GM23338 (cell line): ENCODE measurements at regions not wholly inside any gene's neighbourhood (a gene's known extent, or its start where the extent isn't known, plus 50 kb on each side); places are given as distances from the start of the nearest gene placed in this dataset.

Source experiments
- ATAC-seq: fragments of 200-7000 bp; cut with Tn5 transposase; 3 replicates; pipeline ENCODE4 v1.9.1; 2020
- DNase-seq: peaks from one replicate; pipeline ENCODE4 v3.0.0-alpha.2; 2015; ENCODE audit warnings: low spot score
- H2AFZ ChIP-seq: fragments of 200-600 bp; sonication (generic); 2 replicates; pipeline ENCODE4 v1.8.0; 2016; ENCODE audit warnings: antibody characterized with exemption, mild to moderate bottlenecking, moderate library complexity
- H3F3A ChIP-seq: fragments of 200-600 bp; sonication (generic); replicated peaks from 2 replicates; pipeline ENCODE4 v1.8.0; 2017; ENCODE audit warnings: antibody characterized with exemption, mixed run types, low read depth
- H3K27ac ChIP-seq: fragments of 200-600 bp; sonication (generic); 2 replicates; pipeline ENCODE4 v1.6.1; 2016; ENCODE audit warnings: low read depth
- H3K27me3 ChIP-seq: fragments of 200-600 bp; sonication (generic); 2 replicates; pipeline ENCODE4 v1.8.0; 2016; ENCODE audit warnings: mild to moderate bottlenecking, mixed run types, moderate library complexity; ENCODE audit not compliant: insufficient read depth
- H3K36me3 ChIP-seq: fragments of 200-600 bp; sonication (generic); 2 replicates; pipeline ENCODE4 v1.8.0; 2016; ENCODE audit warnings: mild to moderate bottlenecking; ENCODE audit not compliant: insufficient read depth
- H3K4me1 ChIP-seq: fragments of 200-600 bp; sonication (generic); 2 replicates; pipeline ENCODE4 v1.8.0; 2016; ENCODE audit warnings: mild to moderate bottlenecking, moderate library complexity; ENCODE audit not compliant: insufficient read depth
- H3K4me2 ChIP-seq: fragments of 200-600 bp; sonication (generic); 2 replicates; pipeline ENCODE4 v1.7.1; 2017; ENCODE audit warnings: mixed run types
- H3K4me3 ChIP-seq: fragments of 200-600 bp; sonication (generic); 2 replicates; pipeline ENCODE4 v1.6.1; 2016; ENCODE audit warnings: mixed run types
- H3K79me2 ChIP-seq: fragments of 200-600 bp; sonication (generic); replicated peaks from 2 replicates; pipeline ENCODE4 v1.8.0; 2017; ENCODE audit warnings: mild to moderate bottlenecking; ENCODE audit not compliant: insufficient read depth
- H3K9me2 ChIP-seq: fragments of 200-600 bp; sonication (generic); 2 replicates; pipeline ENCODE4 v1.8.0; 2017; ENCODE audit not compliant: insufficient read depth
- H4K20me1 ChIP-seq: fragments of 200-600 bp; sonication (generic); replicated peaks from 2 replicates; pipeline ENCODE4 v1.8.0; 2017; ENCODE audit warnings: mild to moderate bottlenecking; ENCODE audit not compliant: insufficient read depth
- H3K27ac Mint-ChIP-seq: 2 replicates; pipeline ENCODE4 v1.8.0; 2020; ENCODE audit warnings: inconsistent platforms, mild to moderate bottlenecking, moderate library complexity, mixed read lengths
- H3K27me3 Mint-ChIP-seq: 3 replicates; pipeline ENCODE4 v1.8.0; 2022; ENCODE audit warnings: low read depth, mild to moderate bottlenecking, moderate library complexity, mixed read lengths, inconsistent platforms; ENCODE audit not compliant: insufficient read depth, poor library complexity
- H3K36me3 Mint-ChIP-seq: 3 replicates; pipeline ENCODE4 v1.8.0; 2021; ENCODE audit warnings: low read depth, mild to moderate bottlenecking, inconsistent platforms, moderate library complexity, mixed read lengths
- H3K4me1 Mint-ChIP-seq: 3 replicates; pipeline ENCODE4 v1.8.0; 2020; ENCODE audit warnings: mild to moderate bottlenecking, inconsistent platforms, mixed read lengths
- H3K4me3 Mint-ChIP-seq: 3 replicates; pipeline ENCODE4 v1.8.0; 2021; ENCODE audit warnings: moderate library complexity, mild to moderate bottlenecking, inconsistent platforms, mixed read lengths
- H3K9me3 Mint-ChIP-seq: 3 replicates; pipeline ENCODE4 v1.8.0; 2020; ENCODE audit warnings: moderate library complexity, mild to moderate bottlenecking, inconsistent platforms, mixed read lengths
- CREB1 ChIP-seq: fragments of 250-450 bp; sonication (Bioruptor Pico); IDR thresholded peaks from 2 replicates; pipeline ENCODE4 v1.5.0; 2020; ENCODE audit warnings: low read depth, mild to moderate bottlenecking, moderate library complexity
- EZH2phosphoT487 ChIP-seq: fragments of 200-600 bp; sonication (generic); IDR thresholded peaks from one replicate; pipeline ENCODE4 v1.8.1; 2018; ENCODE audit warnings: antibody characterized with exemption; ENCODE audit not compliant: unreplicated experiment
- JUNB ChIP-seq: IDR thresholded peaks from one replicate; pipeline ENCODE4 v1.6.1; 2016; ENCODE audit warnings: antibody characterized with exemption; ENCODE audit not compliant: unreplicated experiment
- POLR2AphosphoS5 ChIP-seq: IDR thresholded peaks from 2 replicates; pipeline ENCODE4 v1.6.1; 2016; ENCODE audit warnings: antibody characterized with exemption, low read depth
- STAT1 ChIP-seq: IDR thresholded peaks from one replicate; pipeline ENCODE4 v1.6.1; 2016; ENCODE audit warnings: antibody characterized with exemption; ENCODE audit not compliant: unreplicated experiment
- ZNF114 ChIP-seq: fragments of 250-450 bp; sonication (Bioruptor Pico); IDR thresholded peaks from 2 replicates; pipeline ENCODE4 v1.5.0; 2020; ENCODE audit warnings: mild to moderate bottlenecking, moderate library complexity
- TF ChIP-seq, protein P1 (sequence below): fragments of 250-450 bp; sonication (Bioruptor Pico); IDR thresholded peaks from 2 replicates; pipeline ENCODE4 v1.5.0; 2020; ENCODE audit warnings: mild to moderate bottlenecking, moderate library complexity
- TF ChIP-seq, protein P2 (sequence below), 2 experiments: fragments of 200-600 bp in 1 of 2; sonication (generic) in 1 of 2; conservative IDR thresholded peaks; 2 replicates each; pipeline versions ENCODE4 v1.5.1 to v1.6.1; 2016 to 2017; ENCODE audit warnings: antibody characterized with exemption in 2 of 2, low read depth in 2 of 2, mild to moderate bottlenecking in 2 of 2, moderate library complexity in 1 of 2

DNA sequence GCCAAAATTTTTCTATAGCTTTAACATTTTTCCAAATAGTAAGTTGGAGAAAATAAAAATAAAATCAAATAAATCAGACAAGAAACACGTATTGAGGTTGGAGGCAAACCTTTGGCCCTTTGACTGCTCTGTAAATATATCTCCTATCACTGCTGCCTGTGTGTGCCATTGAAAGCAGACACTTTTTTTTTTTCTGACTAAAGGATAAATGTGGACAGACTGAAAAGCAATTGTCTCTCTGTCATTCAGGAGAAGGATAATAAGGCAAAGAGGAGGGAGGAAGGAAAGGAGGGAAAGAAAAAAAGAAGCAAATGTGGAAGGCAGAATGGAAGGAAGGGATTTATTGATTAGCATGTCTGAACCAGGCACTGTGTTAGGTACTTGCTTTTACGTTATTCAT, 85.2 kb upstream of the SULF2 start (continued):
- TF ChIP-seq, protein P1, sequence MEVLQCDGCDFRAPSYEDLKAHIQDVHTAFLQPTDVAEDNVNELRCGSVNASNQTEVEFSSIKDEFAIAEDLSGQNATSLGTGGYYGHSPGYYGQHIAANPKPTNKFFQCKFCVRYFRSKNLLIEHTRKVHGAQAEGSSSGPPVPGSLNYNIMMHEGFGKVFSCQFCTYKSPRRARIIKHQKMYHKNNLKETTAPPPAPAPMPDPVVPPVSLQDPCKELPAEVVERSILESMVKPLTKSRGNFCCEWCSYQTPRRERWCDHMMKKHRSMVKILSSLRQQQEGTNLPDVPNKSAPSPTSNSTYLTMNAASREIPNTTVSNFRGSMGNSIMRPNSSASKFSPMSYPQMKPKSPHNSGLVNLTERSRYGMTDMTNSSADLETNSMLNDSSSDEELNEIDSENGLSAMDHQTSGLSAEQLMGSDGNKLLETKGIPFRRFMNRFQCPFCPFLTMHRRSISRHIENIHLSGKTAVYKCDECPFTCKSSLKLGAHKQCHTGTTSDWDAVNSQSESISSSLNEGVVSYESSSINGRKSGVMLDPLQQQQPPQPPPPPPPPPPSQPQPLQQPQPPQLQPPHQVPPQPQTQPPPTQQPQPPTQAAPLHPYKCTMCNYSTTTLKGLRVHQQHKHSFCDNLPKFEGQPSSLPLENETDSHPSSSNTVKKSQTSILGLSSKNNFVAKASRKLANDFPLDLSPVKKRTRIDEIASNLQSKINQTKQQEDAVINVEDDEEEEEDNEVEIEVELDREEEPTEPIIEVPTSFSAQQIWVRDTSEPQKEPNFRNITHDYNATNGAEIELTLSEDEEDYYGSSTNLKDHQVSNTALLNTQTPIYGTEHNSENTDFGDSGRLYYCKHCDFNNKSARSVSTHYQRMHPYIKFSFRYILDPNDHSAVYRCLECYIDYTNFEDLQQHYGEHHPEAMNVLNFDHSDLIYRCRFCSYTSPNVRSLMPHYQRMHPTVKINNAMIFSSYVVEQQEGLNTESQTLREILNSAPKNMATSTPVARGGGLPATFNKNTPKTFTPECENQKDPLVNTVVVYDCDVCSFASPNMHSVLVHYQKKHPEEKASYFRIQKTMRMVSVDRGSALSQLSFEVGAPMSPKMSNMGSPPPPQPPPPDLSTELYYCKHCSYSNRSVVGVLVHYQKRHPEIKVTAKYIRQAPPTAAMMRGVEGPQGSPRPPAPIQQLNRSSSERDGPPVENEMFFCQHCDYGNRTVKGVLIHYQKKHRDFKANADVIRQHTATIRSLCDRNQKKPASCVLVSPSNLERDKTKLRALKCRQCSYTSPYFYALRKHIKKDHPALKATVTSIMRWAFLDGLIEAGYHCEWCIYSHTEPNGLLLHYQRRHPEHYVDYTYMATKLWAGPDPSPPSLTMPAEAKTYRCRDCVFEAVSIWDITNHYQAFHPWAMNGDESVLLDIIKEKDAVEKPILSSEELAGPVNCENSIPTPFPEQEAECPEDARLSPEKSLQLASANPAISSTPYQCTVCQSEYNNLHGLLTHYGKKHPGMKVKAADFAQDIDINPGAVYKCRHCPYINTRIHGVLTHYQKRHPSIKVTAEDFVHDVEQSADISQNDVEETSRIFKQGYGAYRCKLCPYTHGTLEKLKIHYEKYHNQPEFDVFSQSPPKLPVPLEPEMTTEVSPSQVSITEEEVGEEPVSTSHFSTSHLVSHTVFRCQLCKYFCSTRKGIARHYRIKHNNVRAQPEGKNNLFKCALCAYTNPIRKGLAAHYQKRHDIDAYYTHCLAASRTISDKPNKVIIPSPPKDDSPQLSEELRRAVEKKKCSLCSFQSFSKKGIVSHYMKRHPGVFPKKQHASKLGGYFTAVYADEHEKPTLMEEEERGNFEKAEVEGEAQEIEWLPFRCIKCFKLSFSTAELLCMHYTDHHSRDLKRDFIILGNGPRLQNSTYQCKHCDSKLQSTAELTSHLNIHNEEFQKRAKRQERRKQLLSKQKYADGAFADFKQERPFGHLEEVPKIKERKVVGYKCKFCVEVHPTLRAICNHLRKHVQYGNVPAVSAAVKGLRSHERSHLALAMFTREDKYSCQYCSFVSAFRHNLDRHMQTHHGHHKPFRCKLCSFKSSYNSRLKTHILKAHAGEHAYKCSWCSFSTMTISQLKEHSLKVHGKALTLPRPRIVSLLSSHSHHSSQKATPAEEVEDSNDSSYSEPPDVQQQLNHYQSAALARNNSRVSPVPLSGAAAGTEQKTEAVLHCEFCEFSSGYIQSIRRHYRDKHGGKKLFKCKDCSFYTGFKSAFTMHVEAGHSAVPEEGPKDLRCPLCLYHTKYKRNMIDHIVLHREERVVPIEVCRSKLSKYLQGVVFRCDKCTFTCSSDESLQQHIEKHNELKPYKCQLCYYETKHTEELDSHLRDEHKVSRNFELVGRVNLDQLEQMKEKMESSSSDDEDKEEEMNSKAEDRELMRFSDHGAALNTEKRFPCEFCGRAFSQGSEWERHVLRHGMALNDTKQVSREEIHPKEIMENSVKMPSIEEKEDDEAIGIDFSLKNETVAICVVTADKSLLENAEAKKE (CRISPR knock-in tag), result no peak

DNA sequence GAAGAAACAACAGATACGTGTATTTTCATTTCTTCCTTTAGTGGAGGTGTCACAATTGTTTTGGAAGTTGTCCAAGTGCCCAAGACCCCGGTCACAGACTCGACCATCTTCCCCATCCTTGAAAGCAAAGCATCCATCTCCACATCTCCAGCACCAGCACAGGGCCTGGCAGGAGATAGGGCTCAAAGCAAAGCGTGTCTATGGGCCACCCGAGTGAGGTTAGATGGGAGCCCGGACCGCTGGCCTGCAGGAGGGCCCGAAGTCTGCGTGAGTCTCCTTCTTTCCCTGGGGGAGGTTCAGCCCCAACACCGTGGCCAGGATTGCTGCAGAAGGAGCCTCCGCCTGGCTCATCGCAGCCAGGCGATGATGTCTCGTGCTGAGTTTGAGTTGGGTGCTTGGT, 83.5 kb upstream of the SULF2 start:
- Histone ChIP-seq H3K27me3 (no peaks in the 10 kb centered on the region), H3K79me2 (no peaks in the 10 kb centered on the region), H4K20me1 (no peaks in the 10 kb centered on the region), H3K27ac (no peak overlapping the region), H3K36me3 (no peaks in the 10 kb centered on the region), H3K4me3 (no peak overlapping the region), H2AFZ (no peak overlapping the region), H3K9me2 (no peaks in the 10 kb centered on the region), H3K4me1 (no peaks in the 10 kb centered on the region), H3F3A (no peaks in the 10 kb centered on the region), H3K4me2 (no peak overlapping the region)
- Mint-ChIP-seq H3K27ac (no peak overlapping the region), H3K9me3 (no peaks in the 10 kb centered on the region), H3K27me3 (no peaks in the 10 kb centered on the region), H3K36me3 (no peaks in the 10 kb centered on the region), H3K4me1 (no peaks in the 10 kb centered on the region; the same call in 2 of the 3 replicates), H3K4me3 (no peak overlapping the region)
- ATAC-seq (no peak), DNase-seq (no peak)
- TF ChIP-seq, protein P1 (CRISPR knock-in tag), result no peak
- TF ChIP-seq STAT1 (no peak), ZNF114 (CRISPR knock-in tag) (no peak), POLR2AphosphoS5 (no peak), EZH2phosphoT487 (no peak), CREB1 (CRISPR knock-in tag) (no peak), JUNB (no peak)
- TF ChIP-seq, protein P2, sequence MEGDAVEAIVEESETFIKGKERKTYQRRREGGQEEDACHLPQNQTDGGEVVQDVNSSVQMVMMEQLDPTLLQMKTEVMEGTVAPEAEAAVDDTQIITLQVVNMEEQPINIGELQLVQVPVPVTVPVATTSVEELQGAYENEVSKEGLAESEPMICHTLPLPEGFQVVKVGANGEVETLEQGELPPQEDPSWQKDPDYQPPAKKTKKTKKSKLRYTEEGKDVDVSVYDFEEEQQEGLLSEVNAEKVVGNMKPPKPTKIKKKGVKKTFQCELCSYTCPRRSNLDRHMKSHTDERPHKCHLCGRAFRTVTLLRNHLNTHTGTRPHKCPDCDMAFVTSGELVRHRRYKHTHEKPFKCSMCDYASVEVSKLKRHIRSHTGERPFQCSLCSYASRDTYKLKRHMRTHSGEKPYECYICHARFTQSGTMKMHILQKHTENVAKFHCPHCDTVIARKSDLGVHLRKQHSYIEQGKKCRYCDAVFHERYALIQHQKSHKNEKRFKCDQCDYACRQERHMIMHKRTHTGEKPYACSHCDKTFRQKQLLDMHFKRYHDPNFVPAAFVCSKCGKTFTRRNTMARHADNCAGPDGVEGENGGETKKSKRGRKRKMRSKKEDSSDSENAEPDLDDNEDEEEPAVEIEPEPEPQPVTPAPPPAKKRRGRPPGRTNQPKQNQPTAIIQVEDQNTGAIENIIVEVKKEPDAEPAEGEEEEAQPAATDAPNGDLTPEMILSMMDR (conservative IDR thresholded peaks at IDR 0.05; ENCODE audit: low read depth in 2 of 2), result no peak
